WTC11 (cell line): ENCODE measurements at regions not wholly inside any gene's neighbourhood (a gene's known extent, or its start where the extent isn't known, plus 50 kb on each side); places are given as distances from the start of the nearest gene placed in this dataset.

Experiments used
- ATAC-seq: fragments of 200-7000 bp; cut with Tn5 transposase; 2 replicates; pipeline ENCODE4 v1.10.0; 2021; ENCODE audit warnings: mild to moderate bottlenecking, moderate library complexity
- CTCF ChIA-PET: fragments of 300-600 bp; sonication (Branson Sonifier 250); formaldehyde crosslinking; loops from one replicate; lab custom pipeline; 2021; ENCODE audit warnings: antibody characterized with exemption; lab: Charles Lee
- POLR2A ChIA-PET: fragments of 350-600 bp; sonication (Branson Sonifier 250); formaldehyde crosslinking; loops from one replicate; lab custom pipeline; 2021; ENCODE audit warnings: antibody characterized with exemption; lab: Charles Lee
- DNase-seq: peaks from one replicate; pipeline ENCODE4 v3.0.0; 2021; ENCODE audit warnings: low spot score
- H3K27ac Mint-ChIP-seq: 2 replicates; pipeline ENCODE4 v1.8.0; 2021; ENCODE audit warnings: mixed read lengths
- H3K27me3 Mint-ChIP-seq: 2 replicates; pipeline ENCODE4 v1.8.0; 2021; ENCODE audit warnings: low read depth, mild to moderate bottlenecking, moderate library complexity, mixed read lengths
- H3K36me3 Mint-ChIP-seq: 2 replicates; pipeline ENCODE4 v1.8.0; 2021; ENCODE audit warnings: mixed read lengths
- H3K4me1 Mint-ChIP-seq: 2 replicates; pipeline ENCODE4 v1.8.0; 2022; ENCODE audit warnings: mixed read lengths
- H3K4me3 Mint-ChIP-seq: 2 replicates; pipeline ENCODE4 v1.8.0; 2021; ENCODE audit warnings: mild to moderate bottlenecking, moderate library complexity, mixed read lengths
- H3K9me3 Mint-ChIP-seq: 2 replicates; pipeline ENCODE4 v1.8.0; 2021; ENCODE audit warnings: mixed read lengths
- AFF4 ChIP-seq: sonication (generic); formaldehyde crosslinking; IDR thresholded peaks from 2 replicates; pipeline ENCODE4 v1.8.1; 2023; ENCODE audit warnings: mild to moderate bottlenecking, missing genetic modification reagents, borderline replicate concordance
- CDX4 ChIP-seq: fragments of 250-450 bp; sonication (Bioruptor Pico); IDR thresholded peaks from 2 replicates; pipeline ENCODE4 v1.9.0; 2021; ENCODE audit warnings: moderate library complexity, mild to moderate bottlenecking, inconsistent platforms, borderline replicate concordance
- EMX1 ChIP-seq: fragments of 250-450 bp; sonication (Bioruptor Pico); IDR thresholded peaks from 2 replicates; pipeline ENCODE4 v1.8.0; 2021; ENCODE audit warnings: mild to moderate bottlenecking
- FOXK1 ChIP-seq: sonication (generic); formaldehyde crosslinking; IDR thresholded peaks from 2 replicates; pipeline ENCODE4 v1.8.0; 2022; ENCODE audit warnings: mild to moderate bottlenecking, moderate library complexity, missing genetic modification reagents
- FOXP1 ChIP-seq: sonication (generic); formaldehyde crosslinking; IDR thresholded peaks from 2 replicates; pipeline ENCODE4 v1.8.0; 2022; ENCODE audit warnings: missing genetic modification reagents, mild to moderate bottlenecking, moderate library complexity, borderline replicate concordance
- JAZF1 ChIP-seq: fragments of 250-450 bp; sonication (Bioruptor Pico); IDR thresholded peaks from 2 replicates; pipeline ENCODE4 v1.9.0; 2021; ENCODE audit warnings: moderate library complexity, mild to moderate bottlenecking, inconsistent platforms
- NR1H2 ChIP-seq: sonication (generic); formaldehyde crosslinking; IDR thresholded peaks from 2 replicates; pipeline ENCODE4 v1.9.0; 2021; ENCODE audit warnings: mild to moderate bottlenecking, moderate library complexity, missing genetic modification reagents
- PREB ChIP-seq: sonication (generic); formaldehyde crosslinking; IDR thresholded peaks from 2 replicates; pipeline ENCODE4 v1.8.1; 2022; ENCODE audit warnings: mild to moderate bottlenecking, missing genetic modification reagents, moderate library complexity, borderline replicate concordance
- RORB ChIP-seq: fragments of 250-450 bp; sonication (Bioruptor Pico); IDR thresholded peaks from 2 replicates; pipeline ENCODE4 v1.9.0; 2021; ENCODE audit warnings: mild to moderate bottlenecking
- TEAD4 ChIP-seq: sonication (generic); formaldehyde crosslinking; IDR thresholded peaks from 2 replicates; pipeline ENCODE4 v1.8.0; 2022; ENCODE audit warnings: mild to moderate bottlenecking, missing genetic modification reagents
- USF2 ChIP-seq: sonication (generic); formaldehyde crosslinking; IDR thresholded peaks from 2 replicates; pipeline ENCODE4 v1.8.1; 2023; ENCODE audit warnings: mild to moderate bottlenecking, missing genetic modification reagents, moderate library complexity
- ZNF121 ChIP-seq: sonication (generic); formaldehyde crosslinking; IDR thresholded peaks from 2 replicates; pipeline ENCODE4 v1.8.0; 2023; ENCODE audit warnings: missing genetic modification reagents
- ZSCAN18 ChIP-seq: fragments of 250-450 bp; sonication (Bioruptor Pico); IDR thresholded peaks from 2 replicates; pipeline ENCODE4 v2.1.2; 2022; ENCODE audit warnings: mild to moderate bottlenecking, moderate library complexity
- TF ChIP-seq, protein P1 (sequence below): sonication (generic); formaldehyde crosslinking; IDR thresholded peaks from 2 replicates; pipeline ENCODE4 v1.8.1; 2022; ENCODE audit warnings: missing genetic modification reagents, borderline replicate concordance
- TF ChIP-seq, protein P2 (sequence below): sonication (generic); formaldehyde crosslinking; IDR thresholded peaks from 2 replicates; pipeline ENCODE4 v1.8.1; 2022; ENCODE audit warnings: mild to moderate bottlenecking, moderate library complexity, missing genetic modification reagents
- TF ChIP-seq, protein P3 (sequence below): sonication (generic); formaldehyde crosslinking; IDR thresholded peaks from 2 replicates; pipeline ENCODE4 v1.8.0; 2022; ENCODE audit warnings: missing genetic modification reagents

DNA sequence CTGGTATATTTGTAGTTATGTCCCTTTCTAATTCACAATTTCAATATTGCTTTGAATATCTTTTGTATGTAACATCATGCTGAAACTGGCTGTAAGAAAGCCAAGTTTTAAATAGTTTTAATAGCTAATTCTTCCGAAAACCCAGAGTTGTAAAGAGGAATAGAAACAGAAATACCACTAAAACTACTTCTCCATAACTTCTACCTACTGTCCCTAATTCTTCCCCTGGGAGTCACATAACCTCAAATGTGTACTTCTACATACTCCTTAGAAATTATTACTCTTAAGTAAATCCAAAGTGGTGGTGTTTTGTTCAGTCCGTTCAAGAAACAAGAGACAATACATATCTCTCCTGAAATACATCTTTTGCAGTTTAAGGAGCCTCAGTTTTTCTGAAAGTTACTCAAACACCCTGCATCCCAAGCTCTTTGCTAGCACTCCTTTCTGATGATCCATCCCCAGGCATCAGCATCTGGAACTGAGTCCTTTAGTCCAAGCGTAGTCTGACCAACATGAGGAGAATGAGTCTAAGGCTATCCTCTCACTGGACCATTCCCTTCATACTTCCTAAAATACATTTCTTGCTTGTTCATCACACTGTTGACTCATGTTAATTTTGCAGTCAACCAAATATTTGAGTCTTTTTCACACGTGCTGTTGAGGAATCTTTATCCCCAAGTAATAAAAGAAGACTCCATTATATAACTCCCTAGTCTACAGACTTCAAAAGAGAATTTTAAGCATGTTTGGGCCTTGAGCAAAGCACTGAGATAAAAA is 214.3 kb upstream of the NUDT4 start:
- CTCF ChIA-PET, result no interaction called here
- no peak for DNase-seq
- Mint-ChIP-seq H3K36me3 (peaks cover 6% of the 10 kb centered on the region), H3K27me3 (peaks cover 43% of the 10 kb centered on the region), H3K27ac (no peak overlapping the region), H3K4me3 (no peak overlapping the region), H3K9me3 (peaks cover 10% of the 10 kb centered on the region), H3K4me1 (peaks cover 21% of the 10 kb centered on the region)
- ATAC-seq, result no peak
- POLR2A ChIA-PET, result no interaction called here
- TF ChIP-seq, protein P1, sequence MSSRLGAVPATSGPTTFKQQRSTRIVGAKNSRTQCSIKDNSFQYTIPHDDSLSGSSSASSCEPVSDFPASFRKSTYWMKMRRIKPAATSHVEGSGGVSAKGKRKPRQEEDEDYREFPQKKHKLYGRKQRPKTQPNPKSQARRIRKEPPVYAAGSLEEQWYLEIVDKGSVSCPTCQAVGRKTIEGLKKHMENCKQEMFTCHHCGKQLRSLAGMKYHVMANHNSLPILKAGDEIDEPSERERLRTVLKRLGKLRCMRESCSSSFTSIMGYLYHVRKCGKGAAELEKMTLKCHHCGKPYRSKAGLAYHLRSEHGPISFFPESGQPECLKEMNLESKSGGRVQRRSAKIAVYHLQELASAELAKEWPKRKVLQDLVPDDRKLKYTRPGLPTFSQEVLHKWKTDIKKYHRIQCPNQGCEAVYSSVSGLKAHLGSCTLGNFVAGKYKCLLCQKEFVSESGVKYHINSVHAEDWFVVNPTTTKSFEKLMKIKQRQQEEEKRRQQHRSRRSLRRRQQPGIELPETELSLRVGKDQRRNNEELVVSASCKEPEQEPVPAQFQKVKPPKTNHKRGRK, result no peak
- no peak for TF ChIP-seq AFF4 (CRISPR knock-in tag)
- TF ChIP-seq ZSCAN18 (CRISPR knock-in tag), result no peak
- TF ChIP-seq, protein P2, sequence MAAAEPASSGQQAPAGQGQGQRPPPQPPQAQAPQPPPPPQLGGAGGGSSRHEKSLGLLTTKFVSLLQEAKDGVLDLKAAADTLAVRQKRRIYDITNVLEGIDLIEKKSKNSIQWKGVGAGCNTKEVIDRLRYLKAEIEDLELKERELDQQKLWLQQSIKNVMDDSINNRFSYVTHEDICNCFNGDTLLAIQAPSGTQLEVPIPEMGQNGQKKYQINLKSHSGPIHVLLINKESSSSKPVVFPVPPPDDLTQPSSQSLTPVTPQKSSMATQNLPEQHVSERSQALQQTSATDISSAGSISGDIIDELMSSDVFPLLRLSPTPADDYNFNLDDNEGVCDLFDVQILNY, result no peak
- TF ChIP-seq EMX1 (CRISPR knock-in tag), result no peak
- no peak for TF ChIP-seq PREB (CRISPR knock-in tag)
- TF ChIP-seq FOXP1, result no peak
- TF ChIP-seq NR1H2 (CRISPR knock-in tag), result no peak
- TF ChIP-seq ZNF121 (CRISPR knock-in tag), result no peak
- no peak for TF ChIP-seq CDX4 (CRISPR knock-in tag)
- no peak for TF ChIP-seq TEAD4 (CRISPR knock-in tag)
- TF ChIP-seq USF2 (CRISPR knock-in tag), result no peak
- no peak for TF ChIP-seq FOXK1 (CRISPR knock-in tag)
- TF ChIP-seq, protein P3, sequence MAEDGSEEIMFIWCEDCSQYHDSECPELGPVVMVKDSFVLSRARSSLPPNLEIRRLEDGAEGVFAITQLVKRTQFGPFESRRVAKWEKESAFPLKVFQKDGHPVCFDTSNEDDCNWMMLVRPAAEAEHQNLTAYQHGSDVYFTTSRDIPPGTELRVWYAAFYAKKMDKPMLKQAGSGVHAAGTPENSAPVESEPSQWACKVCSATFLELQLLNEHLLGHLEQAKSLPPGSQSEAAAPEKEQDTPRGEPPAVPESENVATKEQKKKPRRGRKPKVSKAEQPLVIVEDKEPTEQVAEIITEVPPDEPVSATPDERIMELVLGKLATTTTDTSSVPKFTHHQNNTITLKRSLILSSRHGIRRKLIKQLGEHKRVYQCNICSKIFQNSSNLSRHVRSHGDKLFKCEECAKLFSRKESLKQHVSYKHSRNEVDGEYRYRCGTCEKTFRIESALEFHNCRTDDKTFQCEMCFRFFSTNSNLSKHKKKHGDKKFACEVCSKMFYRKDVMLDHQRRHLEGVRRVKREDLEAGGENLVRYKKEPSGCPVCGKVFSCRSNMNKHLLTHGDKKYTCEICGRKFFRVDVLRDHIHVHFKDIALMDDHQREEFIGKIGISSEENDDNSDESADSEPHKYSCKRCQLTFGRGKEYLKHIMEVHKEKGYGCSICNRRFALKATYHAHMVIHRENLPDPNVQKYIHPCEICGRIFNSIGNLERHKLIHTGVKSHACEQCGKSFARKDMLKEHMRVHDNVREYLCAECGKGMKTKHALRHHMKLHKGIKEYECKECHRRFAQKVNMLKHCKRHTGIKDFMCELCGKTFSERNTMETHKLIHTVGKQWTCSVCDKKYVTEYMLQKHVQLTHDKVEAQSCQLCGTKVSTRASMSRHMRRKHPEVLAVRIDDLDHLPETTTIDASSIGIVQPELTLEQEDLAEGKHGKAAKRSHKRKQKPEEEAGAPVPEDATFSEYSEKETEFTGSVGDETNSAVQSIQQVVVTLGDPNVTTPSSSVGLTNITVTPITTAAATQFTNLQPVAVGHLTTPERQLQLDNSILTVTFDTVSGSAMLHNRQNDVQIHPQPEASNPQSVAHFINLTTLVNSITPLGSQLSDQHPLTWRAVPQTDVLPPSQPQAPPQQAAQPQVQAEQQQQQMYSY (CRISPR knock-in tag), result no peak
- no peak for TF ChIP-seq RORB (CRISPR knock-in tag)
- no peak for TF ChIP-seq JAZF1
